Ishikawa (cell line): ENCODE measurements at regions not wholly inside any gene's neighbourhood (a gene's known extent, or its start where the extent isn't known, plus 50 kb on each side); places are given as distances from the start of the nearest gene placed in this dataset.

Experiments used
- CEBPB ChIP-seq: IDR thresholded peaks from 2 replicates; pipeline ENCODE4 v1.6.1; 2012
- CREB1 ChIP-seq: IDR thresholded peaks from 2 replicates; pipeline ENCODE4 v1.6.1; 2012; ENCODE audit warnings: low read depth
- EGR1 ChIP-seq: IDR thresholded peaks from 2 replicates; pipeline ENCODE4 v1.6.1; 2012
- EP300 ChIP-seq: IDR thresholded peaks from 2 replicates; pipeline ENCODE4 v1.6.1; 2012; ENCODE audit warnings: borderline replicate concordance
- FOXM1 ChIP-seq: IDR thresholded peaks from 2 replicates; pipeline ENCODE4 v1.6.1; 2012; ENCODE audit warnings: low read depth, borderline replicate concordance
- NFIC ChIP-seq: IDR thresholded peaks from 2 replicates; pipeline ENCODE4 v1.6.1; 2012
- RAD21 ChIP-seq: IDR thresholded peaks from 2 replicates; pipeline ENCODE4 v1.6.1; 2012; ENCODE audit warnings: low read depth
- TAF1 ChIP-seq: IDR thresholded peaks from 2 replicates; pipeline ENCODE4 v1.6.1; 2012; ENCODE audit warnings: low read depth, mild to moderate bottlenecking
- TCF12 ChIP-seq: IDR thresholded peaks from 2 replicates; pipeline ENCODE4 v1.6.1; 2012; ENCODE audit warnings: low read depth
- TEAD4 ChIP-seq: IDR thresholded peaks from 2 replicates; pipeline ENCODE4 v1.6.1; 2012
- USF1 ChIP-seq: IDR thresholded peaks from 2 replicates; pipeline ENCODE4 v1.6.1; 2012
- YY1 ChIP-seq: IDR thresholded peaks from 2 replicates; pipeline ENCODE4 v1.6.1; 2012; ENCODE audit warnings: low read depth
- ZBTB7A ChIP-seq: IDR thresholded peaks from 2 replicates; pipeline ENCODE4 v1.6.1; 2012; ENCODE audit warnings: low read depth
- TF ChIP-seq, protein P1 (sequence below): IDR thresholded peaks from 2 replicates; pipeline ENCODE4 v1.6.1; 2012
- TF ChIP-seq, protein P2 (sequence below): IDR thresholded peaks from 2 replicates; pipeline ENCODE4 v1.6.1; 2012; ENCODE audit warnings: low read depth, mild to moderate bottlenecking

DNA sequence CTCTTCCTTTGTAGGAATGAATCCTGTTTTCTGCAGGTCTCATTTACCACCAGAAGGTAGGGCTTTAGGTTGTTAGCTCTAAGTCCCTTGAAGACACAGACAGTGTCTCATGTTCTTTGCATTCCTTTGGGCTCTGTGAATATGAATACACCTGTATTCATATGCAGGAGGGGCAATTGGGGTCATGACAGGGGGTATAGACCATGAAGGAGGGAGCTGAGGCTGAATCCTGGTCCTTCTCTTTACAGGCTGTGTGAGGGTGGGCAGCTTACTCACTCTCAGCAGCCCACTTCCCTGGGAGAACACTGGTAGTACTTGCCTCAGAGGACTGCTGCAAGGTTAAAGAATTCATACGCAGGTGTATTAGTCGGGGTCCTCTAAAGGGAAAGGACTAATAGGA is 267.2 kb upstream of the MGMT start:
- TF ChIP-seq ZBTB7A, result no peak
- no peak for TF ChIP-seq FOXM1
- TF ChIP-seq TEAD4, result no peak
- no peak for TF ChIP-seq EP300
- TF ChIP-seq, protein P1, sequence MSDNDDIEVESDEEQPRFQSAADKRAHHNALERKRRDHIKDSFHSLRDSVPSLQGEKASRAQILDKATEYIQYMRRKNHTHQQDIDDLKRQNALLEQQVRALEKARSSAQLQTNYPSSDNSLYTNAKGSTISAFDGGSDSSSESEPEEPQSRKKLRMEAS, result no peak
- TF ChIP-seq RAD21, result no peak
- no peak for TF ChIP-seq CEBPB
- TF ChIP-seq NFIC, result no peak
- no peak for TF ChIP-seq TAF1
- no peak for TF ChIP-seq YY1
- TF ChIP-seq EGR1, result no peak
- TF ChIP-seq CREB1, result no peak
- no peak for TF ChIP-seq USF1
- TF ChIP-seq, protein P2, sequence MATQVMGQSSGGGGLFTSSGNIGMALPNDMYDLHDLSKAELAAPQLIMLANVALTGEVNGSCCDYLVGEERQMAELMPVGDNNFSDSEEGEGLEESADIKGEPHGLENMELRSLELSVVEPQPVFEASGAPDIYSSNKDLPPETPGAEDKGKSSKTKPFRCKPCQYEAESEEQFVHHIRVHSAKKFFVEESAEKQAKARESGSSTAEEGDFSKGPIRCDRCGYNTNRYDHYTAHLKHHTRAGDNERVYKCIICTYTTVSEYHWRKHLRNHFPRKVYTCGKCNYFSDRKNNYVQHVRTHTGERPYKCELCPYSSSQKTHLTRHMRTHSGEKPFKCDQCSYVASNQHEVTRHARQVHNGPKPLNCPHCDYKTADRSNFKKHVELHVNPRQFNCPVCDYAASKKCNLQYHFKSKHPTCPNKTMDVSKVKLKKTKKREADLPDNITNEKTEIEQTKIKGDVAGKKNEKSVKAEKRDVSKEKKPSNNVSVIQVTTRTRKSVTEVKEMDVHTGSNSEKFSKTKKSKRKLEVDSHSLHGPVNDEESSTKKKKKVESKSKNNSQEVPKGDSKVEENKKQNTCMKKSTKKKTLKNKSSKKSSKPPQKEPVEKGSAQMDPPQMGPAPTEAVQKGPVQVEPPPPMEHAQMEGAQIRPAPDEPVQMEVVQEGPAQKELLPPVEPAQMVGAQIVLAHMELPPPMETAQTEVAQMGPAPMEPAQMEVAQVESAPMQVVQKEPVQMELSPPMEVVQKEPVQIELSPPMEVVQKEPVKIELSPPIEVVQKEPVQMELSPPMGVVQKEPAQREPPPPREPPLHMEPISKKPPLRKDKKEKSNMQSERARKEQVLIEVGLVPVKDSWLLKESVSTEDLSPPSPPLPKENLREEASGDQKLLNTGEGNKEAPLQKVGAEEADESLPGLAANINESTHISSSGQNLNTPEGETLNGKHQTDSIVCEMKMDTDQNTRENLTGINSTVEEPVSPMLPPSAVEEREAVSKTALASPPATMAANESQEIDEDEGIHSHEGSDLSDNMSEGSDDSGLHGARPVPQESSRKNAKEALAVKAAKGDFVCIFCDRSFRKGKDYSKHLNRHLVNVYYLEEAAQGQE, result no peak
- no peak for TF ChIP-seq TCF12

DNA sequence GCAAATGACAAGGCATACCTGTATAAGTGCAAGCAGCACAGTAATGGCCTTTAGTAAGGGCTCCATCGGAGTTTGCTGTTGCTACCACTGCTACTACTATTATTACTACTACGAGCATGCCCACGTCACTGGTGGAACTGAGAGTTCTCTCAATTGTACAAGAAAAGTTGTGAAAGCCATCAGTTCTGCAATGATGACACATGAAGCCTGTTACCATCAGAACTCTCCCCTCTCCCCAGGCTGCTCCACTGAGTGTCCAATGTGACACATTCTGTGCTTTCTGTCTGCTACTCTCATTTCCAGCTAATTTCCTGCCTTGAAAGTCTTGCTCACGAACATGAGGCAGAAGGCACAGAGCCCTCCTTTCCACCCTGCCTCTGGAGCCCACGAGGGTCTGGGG is 263.2 kb upstream of the MGMT start:
- TF ChIP-seq CREB1 (no peak), TAF1 (no peak), ZBTB7A (no peak), RAD21 (no peak), TCF12 (no peak), CEBPB (no peak), USF1 (no peak), EGR1 (no peak), NFIC (no peak)
- TF ChIP-seq, protein P1, result no peak
- TF ChIP-seq, protein P2, result no peak

GRCh38 chr10:129207297-129207696 is 259.7 kb upstream of the MGMT start:
- no peak for TF ChIP-seq EGR1
- TF ChIP-seq USF1, result no peak
- TF ChIP-seq FOXM1, result no peak
- TF ChIP-seq, protein P2, result no peak
- TF ChIP-seq CEBPB, result no peak

DNA sequence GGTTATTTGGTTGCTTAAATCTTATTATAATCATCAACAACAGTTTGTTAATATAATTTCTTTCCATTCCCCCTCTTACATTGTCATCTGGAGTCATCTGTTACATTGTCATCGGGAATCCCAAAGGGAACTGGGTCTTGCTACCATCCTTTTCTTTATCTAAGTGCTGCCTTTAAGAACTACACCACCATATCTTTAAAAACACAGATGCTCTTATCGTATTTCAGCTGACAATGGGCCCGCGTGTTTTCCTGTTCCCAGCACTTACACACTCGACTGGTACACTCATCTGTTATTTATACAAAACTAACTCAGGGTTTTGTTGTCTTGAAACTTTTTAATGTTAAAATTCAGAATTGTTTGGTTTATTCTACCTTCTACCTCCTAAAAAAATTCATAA is 256.2 kb upstream of the MGMT start:
- TF ChIP-seq CREB1, result no peak
- no peak for TF ChIP-seq CEBPB
- TF ChIP-seq TEAD4, result no peak

- TF ChIP-seq ZBTB7A, result no peak
- no peak for TF ChIP-seq EGR1
- no peak for TF ChIP-seq USF1
- TF ChIP-seq EP300, result no peak
- no peak for TF ChIP-seq TEAD4
- no peak for TF ChIP-seq NFIC
- TF ChIP-seq CEBPB, result no peak
- TF ChIP-seq, protein P1, result no peak
- no peak for TF ChIP-seq CREB1
- no peak for TF ChIP-seq RAD21
- TF ChIP-seq, protein P2, result no peak
Measured at GRCh38 chr10:129213256-129213655, 253.8 kb upstream of the MGMT start.
